Activated CD8-positive, alpha-beta memory T cell treated with anti-CD3 and anti-CD28 coated beads, Interleukin-2, amount 50 U/mL, for 48 hours (primary cell): ENCODE measurements at regions not wholly inside any gene's neighbourhood (a gene's known extent, or its start where the extent isn't known, plus 50 kb on each side); places are given as distances from the start of the nearest gene placed in this dataset.

Source experiments
- DNase-seq: peaks from one replicate; pipeline ENCODE4 v3.0.0-alpha.2; 2020

DNA sequence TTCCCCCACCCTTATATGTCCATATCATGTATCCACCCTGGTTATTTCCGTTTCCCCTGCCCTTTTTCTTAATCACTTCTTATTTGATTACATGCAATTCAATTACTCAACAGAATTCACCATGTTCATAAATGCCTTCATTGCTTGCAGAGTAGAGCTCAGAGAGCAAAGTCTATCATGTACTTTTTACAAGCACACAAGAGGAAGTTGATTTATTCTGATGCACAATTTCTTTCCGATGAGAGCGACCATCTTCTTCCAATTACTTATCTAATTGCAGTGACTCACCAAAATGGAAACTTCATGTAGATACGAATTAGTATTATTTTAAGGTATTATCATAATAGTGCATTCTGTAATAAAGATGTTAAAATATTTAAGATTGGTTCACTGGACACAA, 430.5 kb upstream of the KLF6 start:
- no peak for DNase-seq

DNA sequence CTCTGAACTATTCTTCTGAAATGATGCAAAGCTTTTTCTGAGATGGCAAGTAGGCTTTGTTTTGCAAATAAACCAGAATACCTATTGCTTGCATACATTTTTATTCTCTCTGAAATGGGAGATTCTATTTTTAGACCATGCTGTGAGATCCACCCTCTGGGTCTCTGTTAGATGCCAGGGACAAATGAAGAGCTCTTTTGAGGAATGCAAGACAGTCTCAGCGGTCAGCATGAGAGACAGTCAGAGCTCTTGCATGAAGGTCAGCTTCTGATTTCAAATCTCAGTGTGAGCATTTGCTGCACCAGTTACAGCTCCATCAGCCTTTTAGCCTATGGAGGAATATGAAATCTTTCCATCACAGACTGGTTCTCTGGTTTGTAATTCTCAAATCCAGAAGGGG, 429.9 kb upstream of the KLF6 start:
- no peak for DNase-seq

DNA sequence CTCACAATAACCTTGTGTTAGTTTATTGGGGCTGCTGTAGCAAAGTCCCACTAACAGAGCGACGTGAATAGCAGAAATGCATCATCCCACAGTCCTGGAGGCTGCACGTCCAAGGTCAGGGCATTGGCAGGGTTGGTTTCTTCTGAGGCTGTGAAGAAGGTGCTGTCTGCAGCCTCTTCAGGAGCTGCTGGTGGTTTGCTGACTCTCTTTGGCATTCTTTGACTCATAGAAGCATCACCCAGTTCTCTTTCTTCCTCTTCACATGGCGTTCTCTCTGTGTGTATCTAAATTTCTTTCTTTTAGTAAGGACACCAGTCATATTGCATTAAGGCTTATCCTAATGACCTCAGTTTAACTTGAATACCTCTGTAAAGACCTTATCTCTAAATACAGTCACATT, 428.4 kb upstream of the KLF6 start:
- no peak for DNase-seq

DNA sequence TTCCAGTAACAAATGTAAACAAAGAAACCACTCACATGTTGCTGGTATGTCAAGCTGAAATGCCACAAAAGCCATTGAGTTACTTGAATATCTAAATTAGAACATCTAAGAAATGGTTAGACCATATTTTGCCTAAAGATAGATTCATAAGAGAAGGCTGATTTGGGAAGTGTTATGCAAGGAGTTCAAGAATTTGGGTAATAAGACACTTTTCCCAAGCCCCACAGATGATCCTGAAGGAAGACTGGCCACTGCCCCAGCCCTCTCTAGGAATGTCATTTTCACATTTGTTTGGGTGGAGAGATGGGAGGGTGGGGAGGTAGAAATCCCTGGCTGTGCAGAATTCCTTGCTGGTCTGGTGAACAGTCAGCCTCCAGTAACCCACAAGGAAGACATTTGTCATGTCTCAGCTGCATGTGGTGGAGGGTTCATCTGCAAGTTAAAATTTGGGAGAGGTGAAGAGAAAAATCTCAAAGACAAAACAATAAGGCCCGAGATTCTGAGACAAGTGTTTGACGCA, 427.2 kb upstream of the KLF6 start:
- no peak for DNase-seq

DNA sequence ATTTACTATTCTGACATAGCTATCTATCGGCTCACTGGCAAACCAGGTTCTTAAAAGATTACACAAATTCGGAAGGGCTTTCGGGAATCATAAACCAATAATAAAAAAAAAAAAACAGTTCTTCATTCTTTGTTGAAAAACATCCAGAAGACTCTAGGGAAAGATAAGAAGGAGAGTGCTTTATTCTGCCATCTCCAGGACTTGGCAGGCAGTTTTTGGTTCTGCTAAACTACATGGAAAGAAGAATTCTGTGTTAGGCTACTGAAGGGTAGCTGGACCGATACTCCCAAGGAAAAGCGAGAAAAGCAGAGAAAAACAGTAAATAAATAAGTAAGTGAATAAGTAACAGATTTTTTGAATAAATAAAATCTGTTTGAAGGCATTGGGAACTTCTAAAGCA, 423.5 kb upstream of the KLF6 start:
- DNase-seq: no peak

DNA sequence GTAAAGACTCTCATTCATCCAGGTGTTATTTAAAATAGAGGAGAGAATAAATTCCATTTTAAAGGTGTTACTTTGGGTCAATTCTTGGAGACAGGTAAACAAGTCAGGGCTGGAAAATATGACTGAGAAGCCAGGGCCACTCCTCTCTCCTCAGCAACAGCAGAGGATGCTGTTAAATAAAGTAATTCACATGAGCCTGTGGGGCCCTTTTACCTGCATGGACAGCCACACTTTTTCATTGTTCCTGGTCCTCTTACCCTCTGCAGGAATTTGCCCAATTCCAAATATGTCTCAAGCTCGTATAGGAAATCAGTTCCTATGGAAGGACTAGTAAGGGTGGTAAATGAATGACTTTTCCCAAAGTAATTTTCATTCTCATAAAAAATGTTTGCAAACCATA, 420.1 kb upstream of the KLF6 start:
- DNase-seq: no peak

DNA sequence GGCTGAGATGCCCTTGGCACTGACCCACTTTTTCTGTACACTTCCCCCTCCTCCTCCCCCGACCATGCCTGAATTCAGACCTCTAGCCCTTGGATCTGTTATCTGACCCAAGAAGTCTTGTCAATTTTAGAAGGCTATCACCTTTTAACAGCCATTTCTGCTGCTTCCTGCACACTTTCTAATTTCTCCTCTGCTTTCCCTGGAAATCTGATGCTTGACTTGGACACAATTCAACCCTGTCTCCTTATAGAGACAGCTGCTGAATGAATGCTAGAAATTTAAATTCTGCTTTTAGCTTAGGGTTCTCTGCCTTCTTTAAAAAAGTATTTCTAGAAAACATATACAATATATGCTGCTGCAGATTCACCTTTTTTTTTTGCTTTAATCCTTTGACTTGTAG, 417.9 kb upstream of the KLF6 start:
- no peak for DNase-seq

DNA sequence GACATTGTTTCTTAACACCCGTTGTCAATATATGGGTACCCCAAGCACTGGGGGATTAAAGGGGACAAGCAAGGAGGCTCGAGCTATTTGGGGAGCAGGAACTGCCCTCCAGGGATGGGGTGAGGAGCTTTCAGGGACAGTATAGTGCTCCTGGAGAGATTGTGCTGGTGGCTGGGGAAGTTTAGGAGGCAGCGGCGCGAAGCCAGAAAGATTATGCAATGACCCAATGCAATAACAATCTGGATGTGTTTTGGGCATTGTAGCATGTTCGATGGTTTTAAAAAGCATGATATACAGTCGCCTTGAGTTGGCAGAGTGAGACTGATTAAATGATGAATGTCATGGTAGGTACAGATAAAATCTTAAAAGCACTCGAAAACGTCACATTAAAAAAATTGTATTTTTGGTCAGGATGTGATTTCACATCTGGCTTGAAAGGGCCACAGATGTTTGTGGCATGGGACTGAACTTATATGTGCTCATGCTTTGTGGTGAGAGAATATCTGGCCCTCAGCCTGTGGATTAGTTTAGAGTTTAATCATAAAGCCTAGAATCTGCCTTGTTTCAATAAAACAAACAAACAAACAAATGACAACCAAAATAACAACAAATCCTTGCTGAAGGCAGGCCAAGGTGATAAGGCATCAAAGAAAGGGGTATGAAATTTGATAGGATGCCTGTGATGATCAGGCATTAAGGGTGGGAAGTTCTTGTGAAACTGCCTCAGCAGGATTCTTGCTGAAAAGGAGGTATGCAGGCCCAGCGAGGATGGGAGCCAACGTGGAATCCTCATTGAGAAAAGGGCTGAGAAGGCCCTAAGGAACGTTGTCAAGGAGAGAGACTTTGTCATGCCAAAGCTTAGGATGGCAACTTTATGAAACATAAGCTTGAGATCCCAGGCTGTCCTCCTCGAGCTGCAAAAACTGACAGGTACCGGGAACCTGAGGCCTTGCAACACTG, 417.1 kb upstream of the KLF6 start:
- no peak for DNase-seq

DNA sequence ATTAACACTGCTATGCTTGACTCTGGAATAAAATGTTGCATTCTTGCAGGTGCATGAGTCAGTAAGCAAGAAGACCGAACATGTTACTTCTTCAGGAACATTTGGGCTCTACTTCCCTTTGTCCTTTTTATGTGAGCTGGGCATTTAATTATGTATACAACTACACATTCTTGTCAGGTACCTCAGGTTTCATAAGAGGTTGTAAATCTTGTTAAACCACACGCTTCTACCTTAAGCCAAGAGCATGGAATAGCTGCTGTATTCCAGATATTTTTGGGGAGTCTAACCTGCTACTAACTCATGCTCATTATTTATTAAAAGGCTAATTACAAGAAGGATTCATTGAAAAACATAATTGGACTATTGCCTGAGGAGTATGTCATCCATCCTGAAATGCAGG, 414.2 kb upstream of the KLF6 start:
- no peak for DNase-seq

DNA sequence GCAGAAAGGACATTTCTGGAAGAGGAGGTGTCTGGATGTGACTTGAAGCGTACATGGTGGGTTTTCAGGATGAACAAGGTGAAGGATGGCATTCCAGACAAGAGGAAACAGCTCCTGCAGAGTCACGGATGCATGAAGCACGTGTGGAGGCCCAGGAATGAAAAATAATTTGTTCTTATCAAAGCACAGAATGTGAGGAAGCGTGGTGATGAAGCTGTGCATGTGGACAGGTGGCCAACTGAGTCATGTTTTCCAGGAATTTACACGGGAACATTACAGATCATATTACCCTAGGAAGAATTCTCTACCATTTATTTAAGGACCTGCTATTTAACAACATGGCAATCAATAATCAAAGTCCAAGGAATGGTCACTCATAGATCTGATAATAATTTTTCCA, 413.2 kb upstream of the KLF6 start:
- no peak for DNase-seq

DNA sequence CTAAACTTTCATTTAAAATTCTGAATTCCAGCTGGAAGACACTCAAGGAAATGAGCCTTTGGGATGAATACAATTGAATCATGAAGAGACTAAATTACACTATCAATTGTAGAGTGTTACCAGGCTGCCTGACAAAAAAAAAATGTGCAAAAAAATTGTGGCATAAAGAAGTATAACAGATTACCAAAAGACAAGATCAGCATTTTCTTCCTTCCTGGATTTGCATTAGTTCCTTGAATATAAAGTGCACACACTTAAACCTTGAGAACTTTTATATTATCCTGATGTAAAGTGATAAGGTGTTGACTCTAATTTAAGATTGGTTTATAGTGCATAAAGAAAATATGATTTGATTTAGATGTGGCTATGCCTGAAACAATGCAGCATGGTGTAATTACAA, 412.7 kb upstream of the KLF6 start:
- DNase-seq: no peak

DNA sequence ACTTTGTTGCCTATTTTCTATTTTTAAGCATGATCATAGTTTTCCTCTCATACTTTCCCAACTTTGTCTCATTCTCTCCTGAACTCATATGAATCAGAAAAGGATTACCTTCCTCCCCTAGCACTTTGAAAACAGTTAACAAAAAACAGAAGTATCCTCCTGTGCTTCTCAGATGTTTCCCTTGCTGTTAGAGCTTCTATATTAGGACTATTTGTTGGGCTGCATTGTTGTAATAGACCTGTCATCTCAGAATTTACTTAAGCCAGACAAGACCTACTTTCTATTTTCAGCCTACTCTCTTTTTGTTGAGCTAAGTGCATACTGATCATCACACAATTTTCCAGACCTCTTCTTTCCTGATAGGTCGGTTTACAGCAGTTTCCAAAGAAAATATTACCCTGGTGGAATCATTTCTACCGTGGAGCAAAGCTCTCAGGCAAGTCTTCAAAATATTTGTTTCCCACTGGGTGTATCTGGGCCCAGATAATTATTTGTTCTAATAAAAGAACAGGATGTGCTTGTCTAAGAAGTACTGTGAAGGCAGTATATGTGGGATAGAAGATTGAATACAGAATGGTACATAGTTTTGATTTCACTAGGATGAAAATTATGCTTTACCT, 411.9 kb upstream of the KLF6 start:
- DNase-seq: no peak

DNA sequence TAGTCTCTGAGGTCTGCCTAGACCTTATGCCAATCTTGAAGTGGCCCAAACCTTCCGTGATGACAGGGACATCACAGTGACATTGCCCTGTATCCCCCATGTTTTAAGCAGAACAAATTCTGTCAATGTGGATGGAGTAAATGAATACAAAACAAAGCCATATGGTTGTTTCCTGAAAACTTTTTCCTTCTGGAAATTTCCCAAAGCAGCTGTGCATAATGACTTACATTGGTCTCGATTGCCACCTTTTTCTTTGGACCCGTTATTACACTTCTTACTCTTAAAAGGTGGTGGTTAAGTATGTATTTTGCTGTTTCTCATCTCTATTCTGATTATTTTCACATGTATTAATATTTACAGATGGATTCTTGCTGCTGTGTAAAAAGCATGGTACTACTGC, 411.2 kb upstream of the KLF6 start:
- DNase-seq: no peak

DNA sequence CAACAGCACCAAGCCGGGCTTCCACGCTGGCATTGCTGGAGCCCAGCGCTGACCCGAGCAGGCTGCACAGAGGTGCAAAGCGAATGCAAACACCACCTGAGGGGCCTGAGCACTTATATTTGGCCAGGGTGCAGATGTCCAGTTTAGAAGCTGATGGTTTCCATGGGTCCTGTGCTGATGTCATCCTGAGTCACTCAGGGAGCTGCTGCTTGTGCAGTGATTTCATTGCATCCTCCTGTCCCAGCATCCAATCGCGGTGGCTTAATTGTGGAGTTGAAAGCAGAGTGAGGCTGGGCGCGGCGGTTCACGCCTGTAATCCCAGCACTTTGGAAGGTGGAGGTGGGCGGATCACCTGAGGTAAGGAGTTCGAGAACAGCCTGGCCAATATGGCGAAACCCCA, 410.2 kb upstream of the KLF6 start:
- DNase-seq: no peak

DNA sequence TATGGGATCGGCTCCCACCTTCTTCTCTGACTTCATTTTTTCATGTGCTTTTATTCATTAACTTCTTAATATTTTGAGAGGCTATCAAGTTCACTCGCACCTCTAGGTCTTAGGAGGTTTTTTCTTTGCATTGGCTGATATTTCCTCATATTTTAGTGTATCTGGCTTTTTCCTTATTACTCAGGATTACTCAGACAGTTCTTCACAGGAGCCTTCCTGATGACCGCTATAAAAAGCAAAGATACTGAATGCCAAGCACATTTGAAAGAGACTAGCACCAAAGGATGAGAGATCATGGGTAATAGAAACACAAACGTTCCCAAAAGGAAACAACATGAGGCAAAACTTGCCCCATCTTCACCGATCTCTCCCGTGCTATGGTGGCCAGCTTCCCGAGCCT, 409.2 kb upstream of the KLF6 start:
- no peak for DNase-seq

DNA sequence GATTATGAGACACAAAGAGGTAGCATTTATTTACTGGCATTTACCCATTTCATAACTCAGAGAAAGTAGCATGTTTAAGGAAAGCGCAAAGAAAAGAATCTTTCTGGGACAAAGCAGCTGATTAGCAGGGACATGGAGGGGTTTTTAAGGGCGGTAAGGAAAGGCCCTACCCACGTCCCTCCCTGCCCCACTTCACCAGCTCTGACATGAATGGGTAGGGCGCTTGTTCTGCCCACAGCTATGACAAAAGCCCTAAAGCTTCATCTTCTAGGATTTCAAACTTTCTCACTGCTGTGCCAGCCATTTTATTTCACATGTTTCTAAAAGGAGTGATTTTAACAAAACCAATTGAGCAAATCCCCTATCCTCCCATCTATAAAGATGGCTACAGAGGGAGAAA, 406.9 kb upstream of the KLF6 start:
- no peak for DNase-seq

DNA sequence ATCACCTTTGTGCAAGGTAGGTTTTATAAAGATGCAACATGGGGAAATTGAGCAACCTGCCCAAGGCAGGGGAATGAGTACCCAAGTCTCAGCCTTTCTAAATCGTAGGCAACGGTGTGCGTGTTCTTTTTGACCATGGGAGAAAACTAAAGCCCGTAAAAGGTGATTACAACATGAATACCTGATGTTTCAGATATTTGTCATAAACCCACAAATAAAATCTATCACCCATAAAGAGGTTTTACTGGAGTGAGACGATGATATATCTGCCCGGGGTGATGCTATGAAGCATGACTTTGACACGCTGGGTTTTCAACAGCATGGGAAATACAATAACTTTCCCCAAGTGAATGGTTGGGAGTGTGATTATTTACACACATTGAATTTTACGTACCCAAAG, 406.3 kb upstream of the KLF6 start:
- no peak for DNase-seq

DNA sequence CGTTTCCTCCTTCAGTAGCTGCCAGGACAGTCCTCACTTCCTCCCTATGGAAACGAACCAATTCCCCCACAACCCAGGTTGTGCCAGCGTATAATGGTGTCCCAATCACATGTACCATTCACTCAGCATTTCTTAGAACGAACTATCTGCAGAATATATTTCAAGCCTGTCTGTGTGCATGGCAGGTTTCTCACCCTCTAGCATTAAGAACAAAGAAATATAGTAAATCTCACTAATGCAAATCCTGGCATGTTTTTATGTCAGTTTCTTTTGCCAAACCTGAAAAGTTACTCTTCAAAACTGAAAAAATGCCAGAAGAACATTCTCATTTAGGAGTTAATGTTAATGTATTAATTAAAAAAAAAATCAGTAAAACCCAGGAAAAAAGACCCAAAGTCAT, 405.9 kb upstream of the KLF6 start:
- no peak for DNase-seq

DNA sequence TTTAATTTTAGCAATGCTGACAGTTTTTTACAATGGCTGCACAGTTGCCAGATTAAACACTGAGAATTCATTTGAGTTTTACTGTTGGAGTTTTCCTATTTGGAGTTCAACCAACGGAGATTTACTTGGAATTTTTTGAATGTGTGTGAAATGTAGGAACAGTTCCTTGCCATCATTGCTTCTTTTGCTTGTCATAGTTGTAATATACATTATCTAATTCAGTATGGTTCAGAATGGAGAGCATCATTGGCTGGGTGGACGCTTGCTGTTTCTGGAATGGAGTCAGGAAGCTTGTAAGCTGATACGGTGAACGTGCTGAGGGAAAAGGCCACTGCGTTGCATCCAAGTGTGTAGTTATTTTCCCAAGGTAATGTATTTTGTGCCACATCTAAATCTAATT, 404.3 kb upstream of the KLF6 start:
- DNase-seq: no peak

DNA sequence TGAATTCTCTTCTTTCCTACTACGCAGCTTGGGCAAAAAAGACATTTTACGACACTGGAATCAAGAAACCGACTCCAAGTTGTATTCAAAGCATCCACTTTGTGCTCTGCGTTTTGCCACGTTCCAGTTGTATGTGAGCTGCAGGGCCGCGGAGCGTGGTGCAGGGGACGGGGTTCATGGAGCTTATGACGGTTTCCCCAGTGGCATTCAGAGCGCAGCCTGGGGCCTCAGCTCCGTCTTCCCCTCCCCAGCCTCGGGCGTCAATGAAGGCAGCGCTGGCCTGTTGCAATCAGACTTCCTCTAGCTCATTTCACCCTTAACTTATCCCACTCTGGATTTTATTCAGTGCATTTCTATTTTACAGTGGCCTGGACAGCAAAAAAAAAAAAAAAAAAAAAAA, 403.4 kb upstream of the KLF6 start:
- DNase-seq: no peak

DNA sequence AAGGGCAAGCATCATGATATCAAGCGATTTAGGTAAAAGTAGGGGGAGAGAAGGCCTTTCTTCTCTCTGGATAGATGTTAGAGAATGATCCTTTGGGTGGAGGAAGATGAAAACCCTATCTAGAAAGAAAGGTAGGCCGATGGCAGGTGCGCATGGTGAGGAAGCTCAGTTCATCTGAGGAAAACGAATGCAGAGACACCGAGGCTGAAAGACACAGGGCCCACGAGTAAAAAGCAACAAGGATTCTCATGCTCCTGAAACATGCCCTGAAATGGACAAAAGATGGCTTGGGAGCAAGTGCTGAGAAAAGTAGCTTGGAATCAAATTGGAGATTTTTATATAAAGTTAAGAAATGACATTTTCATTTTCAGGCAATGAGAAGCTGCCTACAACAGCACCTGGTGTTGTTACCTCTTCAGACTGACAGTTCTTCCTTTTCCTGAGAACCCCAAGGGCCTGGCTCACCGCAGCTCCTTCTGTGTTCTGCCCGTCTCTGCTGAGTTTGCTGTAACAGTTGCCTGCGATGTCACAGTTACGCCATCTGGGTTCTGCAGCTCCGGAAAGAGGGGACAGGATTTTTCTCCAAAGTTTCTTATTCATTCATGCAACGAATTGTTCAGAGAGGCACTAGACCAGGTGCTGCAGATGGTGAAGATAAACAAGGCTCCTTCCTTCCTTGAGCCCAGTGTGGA, 402.0 kb upstream of the KLF6 start:
- DNase-seq: no peak

DNA sequence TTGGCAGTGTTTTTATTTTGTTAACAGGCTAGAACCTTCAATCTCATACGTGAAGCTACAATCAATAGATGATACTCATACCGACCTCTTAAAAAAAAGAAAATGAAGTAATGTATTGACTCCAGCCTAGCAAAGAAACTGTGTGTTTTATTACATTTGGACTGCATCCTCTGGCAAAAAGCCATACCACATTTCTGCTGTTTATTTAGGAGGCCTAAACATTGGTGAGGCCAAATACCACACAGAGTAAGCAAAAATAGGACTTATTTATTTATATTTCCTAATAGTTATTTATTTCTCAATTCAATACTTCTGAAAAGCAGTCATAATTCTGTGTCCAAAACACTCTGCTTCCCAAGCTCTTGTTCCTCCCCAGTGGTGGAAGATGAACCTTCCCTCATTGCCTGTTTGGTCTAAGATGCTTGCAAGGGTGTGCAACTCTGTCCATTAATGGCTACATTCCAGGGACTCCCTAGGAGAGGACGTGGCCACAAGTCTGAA, 398.8 kb upstream of the KLF6 start:
- no peak for DNase-seq

DNA sequence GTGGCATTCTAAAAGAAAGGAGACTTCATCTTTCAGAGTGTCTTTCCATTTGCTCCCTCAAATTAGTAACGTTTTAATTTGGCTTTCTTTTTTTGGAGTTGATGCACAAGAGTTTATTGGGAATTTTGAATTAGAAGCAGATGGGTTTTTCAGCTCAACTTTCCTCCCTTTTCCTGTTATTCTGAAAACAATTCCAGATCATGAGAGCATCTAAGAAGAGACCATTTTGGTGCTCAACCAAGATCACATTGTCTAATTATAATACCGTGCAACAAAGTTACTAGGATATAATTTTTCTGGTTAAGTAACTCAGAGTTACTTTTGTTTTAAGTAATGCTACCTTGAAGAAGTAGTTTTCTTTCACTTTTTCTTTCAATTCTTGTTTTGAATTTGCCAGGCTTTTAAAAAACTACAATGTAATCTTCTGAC, 396.6 kb upstream of the KLF6 start:
- no peak for DNase-seq

DNA sequence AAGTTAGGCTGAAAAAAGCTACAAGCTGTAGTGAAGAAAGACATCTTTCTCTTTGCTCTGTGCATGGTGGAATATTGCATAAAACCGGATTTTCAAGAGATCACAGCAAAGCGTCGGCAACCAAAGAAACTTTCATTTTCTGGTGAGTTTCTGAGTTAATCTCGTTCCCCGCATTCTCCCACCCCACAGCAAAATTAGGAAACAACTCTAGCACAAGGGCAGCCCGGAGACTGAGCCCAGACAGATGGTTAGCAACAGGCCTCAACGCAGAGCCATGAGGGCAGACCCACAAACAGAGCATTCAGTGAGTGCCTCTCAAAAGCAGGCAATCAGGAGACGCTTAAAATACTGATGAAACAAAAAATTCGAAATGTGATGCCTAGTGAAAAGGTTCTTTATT, 396.1 kb upstream of the KLF6 start:
- DNase-seq: no peak
